Activated T-cell treated with anti-CD3 and anti-CD28 coated beads for 48 hours (primary cell): ENCODE measurements at regions not wholly inside any gene's neighbourhood (a gene's known extent, or its start where the extent isn't known, plus 50 kb on each side); places are given as distances from the start of the nearest gene placed in this dataset.

Experiments used
- DNase-seq: peaks from one replicate; pipeline ENCODE4 v3.0.0-alpha.2; 2020; ENCODE audit warnings: low read depth

DNA sequence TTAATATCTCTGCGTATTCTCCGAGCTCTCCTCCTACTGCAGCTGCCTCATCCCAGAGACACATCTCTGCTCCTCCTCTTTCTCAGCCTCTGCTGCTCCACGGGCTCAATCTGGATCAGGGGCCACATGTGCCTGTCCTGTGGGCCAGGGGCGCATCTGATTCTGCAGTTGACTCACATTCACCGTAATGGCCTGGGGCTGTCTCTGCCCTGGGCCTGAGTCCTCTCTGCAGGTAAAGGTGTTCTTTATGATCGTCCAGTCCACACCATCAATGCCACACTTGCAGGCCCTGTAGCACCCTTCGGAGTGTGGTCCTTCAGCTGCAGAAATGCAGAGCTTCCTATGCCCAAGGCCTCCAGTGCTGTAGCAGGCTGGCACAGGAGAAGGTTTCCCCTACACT lies 154.5 kb downstream of the OAT start:
- DNase-seq: no peak

DNA sequence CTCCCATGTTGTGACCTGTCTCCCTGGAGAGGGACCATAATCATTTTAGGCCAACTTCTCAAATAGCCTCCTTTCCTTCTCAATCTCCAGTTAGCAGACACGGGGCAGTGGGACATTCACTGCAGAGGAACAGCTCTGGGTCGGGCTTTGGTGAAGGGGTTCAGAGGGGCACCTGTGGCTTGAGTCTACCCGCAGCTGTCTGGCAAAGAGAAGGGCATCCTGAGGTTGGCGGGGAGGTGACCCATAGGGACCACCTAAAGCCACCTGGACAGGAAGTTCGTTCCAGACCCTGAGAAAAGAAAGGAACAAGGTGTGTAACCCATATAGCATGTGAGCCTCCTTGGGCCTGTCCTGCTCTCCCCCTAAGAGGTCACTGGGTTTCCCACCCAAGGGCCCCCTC lies 155.0 kb downstream of the OAT start:
- no peak for DNase-seq

DNA sequence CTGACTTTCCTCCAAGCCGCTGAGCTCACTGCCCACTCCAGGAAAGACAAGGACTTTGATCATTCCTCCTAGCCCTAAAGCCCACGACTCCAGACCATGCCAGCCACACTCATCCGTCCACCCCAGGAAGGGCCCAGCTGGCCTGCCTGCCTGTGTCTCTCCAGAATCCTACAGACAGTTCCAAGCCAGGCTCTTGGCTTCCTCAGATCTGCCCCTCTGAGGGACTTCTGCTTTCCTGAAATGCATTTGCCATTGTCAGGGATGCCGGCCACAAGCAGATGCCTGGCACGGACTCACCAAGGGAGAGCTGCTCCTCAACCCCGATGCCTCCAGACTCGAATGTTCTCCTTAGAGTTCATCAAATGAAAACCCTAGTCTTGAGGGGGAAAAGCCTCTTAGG lies 155.8 kb downstream of the OAT start:
- no peak for DNase-seq

DNA sequence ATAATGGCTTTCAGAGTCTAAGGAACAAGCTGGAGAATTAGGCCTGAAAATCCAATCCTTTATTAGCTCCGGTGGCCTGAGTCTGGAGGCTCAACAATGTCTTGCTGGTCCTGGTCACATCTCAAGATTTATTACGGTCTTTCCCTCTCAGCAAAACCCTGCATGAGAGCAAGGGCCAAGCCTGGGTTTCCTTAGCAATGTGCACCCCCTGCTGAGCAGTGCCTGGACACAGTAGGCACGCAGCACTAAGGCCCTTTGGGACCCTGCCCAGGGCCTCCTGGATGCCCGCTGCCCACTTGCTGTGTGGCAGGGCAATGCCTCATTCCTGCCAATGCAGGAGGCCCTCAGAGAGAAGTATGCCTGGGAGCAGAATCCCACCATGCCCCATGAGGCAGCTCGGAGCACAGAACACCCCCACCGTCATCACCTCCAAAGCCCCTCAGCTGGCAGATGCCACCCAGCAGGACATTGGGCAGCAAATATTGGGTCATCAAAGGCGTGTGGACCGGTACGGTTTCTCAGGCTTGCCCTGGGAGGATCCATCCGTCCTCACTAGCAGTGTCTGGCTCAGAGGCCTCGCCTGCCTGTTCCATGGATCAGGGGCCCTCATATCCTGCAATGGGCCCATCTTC lies 156.4 kb downstream of the OAT start:
- DNase-seq: no peak

DNA sequence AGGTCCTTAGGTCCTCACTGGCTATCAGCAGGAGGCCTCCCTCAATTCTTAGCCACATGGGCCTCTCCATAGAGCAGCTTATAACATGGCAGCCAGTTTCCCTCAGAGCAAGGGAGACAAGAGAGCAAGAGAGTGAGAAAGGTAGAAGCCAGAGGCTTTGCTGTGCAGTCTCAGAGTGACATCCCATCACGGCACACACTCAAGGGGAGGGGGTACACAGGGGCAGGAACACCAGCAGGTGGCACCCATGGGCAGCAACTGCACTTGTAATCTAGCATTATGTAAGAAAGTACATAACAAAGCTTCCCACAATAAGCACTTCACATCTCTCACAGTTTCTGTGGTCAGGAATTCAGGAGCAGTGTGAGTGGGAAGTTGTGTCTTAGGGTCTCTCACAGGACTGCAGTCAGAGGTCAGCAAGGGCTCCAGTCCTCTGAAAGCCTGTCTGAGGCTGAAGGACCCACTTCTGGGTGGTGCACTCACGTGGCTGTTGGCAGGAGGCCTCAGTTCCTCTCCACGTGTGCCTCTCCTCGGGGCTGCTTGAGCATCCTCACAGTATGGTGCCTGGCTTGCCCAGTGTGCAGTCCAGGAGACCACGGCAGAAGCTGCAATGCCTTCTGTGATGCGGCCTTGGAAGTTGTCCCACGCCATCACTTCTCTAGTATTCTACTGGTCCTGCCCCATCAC lies 159.4 kb downstream of the OAT start:
- no peak for DNase-seq

DNA sequence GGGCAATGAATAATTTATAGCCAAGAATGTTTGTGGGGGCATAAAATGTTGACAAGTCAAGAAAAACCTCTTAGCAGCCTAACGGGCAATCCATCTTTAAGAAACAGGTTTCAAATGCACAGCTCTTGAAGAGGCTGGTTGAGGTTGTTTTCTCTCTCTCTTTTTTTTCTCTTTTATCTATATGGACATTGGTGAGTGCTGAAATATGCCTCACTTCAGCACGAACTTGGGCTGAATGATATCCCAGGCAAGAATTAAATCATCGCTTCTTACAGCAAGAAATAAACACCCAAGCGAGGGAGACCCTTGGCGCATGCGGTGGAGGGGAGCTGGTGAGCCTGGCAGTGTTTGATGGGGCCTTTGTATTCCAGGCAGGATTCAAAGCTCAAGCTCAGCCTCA lies 160.9 kb downstream of the OAT start:
- no peak for DNase-seq

DNA sequence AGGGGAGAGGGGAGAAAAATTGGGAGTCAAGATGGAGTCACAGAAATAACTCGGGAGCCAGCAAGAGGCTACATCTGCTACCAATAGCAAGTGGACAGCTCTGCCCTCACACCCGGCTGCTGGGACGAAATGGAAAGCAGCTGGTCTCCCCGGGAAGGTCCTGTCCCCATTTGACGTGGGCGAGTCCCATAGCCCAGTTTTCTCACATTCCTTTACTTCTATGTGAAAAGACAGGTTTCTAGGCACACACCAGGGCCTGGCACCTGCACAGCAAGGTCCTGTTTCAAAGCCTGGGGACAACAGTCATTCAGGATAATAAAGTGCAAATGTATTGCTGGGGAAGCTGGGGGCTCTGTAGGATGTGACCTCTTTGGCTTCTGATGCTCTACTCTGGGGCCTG lies 162.6 kb downstream of the OAT start:
- no peak for DNase-seq

DNA sequence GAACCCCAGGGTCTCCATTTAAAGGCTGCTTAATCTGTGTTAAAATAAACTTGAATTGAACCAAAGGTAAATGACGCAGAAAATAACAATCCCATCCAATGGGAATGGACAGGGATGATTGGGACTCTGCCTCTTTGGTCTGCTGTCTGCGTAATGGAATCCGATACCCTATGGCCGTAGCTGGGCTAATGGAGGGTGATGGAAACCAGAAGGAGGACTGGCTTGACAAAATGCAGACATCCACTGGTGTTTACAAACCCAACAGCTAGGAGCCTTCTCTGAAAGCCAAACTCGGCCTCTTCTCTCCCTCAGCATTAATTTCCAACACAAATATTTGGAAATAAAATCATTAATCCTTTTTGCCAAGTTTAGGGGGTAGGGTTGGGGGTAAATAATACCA lies 162.2 kb upstream of the CHST15 start:
- no peak for DNase-seq

DNA sequence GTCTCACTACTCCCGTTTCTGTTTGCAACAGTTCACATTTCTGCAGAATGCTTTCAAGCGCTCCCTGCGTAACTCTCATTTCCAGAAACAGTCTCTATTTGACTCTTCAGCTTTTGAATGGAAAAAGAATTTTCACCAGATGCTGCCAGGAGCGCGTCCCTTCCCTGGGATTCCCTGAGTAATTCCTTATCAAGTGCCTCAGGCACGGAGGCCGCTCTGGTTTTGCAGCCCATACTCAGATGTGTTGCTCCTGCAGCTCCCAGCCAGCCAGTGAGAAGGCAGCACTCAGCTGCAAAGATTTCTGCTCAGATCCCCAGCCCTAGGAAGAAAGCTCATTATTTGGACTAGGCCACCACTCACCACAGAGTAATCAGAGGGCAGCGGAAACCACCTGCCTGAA lies 161.1 kb upstream of the CHST15 start:
- no peak for DNase-seq

DNA sequence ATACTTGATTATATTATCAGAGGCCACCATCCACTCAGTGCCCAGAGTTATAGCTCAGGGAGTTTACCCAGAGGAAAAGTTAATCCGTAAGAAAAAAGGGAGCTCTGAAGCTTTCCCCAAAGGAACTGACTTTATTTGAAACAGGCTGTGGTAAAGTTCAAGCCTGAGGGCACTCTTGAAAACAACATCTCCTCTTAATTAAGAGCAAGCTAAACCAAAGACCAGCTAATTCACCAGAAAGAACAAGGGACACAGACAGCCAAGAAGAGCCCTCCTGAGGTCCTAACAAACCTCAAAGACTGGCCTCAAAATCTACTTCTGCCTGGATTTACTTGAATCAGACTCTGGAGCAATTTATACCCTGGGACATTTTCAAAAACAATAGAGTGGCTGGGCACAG lies 159.6 kb upstream of the CHST15 start:
- no peak for DNase-seq

DNA sequence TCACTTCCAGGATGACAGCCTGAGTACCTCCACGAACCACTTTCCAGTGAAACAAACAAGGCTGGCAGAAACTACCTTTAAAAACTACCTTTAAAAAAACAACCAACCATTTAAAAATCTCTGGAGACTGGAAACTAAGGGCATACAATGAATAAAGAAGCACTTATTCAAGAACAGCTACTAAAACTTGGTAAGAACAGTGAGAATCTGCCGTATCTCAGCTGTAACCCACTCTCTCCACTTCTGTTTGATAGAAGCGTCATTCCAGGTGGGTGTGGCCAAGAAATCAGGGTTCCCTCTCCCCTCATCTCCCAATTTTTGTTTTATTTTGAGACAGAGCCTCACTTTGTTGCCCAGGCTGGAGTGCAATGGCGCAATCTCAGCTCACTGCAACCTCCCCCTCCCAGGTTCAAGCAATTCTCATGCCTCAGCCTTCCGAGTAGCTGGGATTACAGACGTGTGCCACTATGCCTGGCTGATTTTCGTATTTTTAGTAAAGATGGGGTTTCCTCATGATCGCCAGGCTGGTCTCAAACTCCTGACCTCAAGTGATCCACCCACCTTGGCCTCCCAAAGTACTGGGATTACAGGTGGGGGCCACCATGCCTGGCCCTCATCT lies 158.8 kb upstream of the CHST15 start:
- DNase-seq: no peak

DNA sequence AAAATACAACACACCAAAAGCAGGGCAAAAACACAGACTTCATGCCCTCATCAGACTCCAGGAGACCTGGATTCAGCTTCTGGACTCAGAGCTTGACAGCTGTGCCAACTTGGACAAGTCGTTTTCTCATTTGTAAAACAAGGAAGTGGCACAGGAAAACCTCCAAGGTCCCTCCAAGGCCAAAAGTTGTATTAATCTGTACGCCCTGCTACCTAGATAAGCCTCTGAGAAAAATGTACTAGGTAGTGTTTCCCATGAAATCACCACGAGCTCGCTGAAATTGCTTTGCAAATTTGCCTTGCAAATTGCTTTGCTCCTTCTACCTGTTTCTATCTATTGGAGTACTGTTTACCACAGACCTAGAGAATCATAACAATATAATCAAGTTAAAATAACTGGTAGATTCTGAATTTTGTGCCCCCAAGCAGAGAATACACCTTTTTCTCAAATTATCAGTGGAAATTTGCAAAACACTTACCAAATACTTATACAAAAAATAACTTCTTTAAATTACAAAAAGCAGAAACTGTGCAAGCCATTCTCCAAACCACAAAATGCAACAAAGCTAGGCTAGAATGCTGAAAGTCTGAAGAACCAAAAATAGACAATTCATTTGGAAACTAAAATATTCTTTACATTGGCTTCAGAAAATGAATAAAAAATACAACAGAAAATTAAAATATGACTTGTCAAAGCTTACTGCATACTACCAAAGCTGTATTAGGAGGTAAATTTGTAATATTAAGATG lies 158.1 kb upstream of the CHST15 start:
- DNase-seq: no peak

DNA sequence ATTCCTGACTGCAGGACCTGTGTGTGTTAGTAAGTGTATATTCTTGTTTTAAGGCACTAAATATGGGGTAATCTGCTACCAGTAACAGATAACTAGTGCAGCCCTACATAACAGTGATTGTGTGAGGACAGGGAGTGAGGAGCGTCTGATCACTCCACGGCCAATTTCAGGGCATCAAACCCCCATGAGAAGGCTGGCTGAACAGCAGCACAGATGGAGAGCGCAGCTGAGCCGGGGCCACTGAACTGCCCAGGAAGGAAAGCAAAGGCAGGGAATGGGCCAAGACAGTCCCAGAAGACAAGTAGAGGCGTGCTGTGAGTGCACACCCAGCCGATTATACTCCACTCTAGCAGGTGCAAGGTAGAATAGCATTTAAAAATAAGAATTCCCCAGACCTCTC lies 157.1 kb upstream of the CHST15 start:
- no peak for DNase-seq

DNA sequence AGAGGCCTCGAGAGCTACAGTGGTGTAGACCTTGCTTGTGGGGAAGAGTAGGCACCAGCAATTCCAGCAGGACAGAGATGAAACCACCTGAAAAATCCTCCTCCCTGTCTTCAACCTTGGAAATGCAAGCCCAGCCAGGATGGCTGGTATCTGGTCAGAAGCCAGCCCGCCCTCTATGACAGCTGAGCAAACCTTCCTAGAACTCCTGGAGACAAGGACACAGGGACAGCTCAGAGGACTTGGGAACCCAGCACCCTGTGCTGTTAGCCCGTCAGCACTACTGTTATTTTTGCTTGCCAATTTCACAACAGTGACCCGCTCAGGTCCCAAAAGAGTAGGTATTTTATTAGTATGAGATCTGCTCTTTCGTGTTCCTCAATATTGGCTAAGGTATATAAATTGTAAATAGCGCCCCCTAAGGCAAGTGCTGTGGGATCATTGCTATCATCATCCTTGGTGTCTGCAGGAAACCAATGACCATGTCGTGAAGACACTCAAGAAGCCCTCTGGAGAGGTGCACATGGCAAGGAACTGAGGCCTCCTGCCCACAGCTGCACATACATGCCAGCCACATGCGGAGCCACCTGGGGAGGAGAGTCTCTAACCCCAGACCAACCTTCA lies 156.5 kb upstream of the CHST15 start:
- DNase-seq: no peak

DNA sequence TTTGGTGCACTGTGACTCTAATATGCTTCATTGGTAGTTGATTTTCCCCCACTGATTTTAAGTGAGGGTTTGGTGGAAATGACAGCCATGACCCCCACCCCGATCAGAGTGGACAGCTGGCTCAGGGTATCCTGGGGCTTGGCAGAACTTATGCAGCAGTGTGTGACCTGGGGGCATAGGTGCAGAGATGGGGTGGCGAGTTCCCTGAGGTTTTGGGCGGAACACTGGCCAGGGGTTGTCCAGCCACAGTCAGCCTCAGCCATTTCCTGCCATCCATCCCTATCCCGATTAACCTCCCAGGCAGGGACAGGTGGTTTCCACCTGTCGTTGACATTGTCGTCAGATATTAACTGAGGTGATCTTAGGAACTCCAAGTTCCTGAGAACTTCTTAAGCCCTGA lies 155.8 kb upstream of the CHST15 start:
- DNase-seq: no peak

DNA sequence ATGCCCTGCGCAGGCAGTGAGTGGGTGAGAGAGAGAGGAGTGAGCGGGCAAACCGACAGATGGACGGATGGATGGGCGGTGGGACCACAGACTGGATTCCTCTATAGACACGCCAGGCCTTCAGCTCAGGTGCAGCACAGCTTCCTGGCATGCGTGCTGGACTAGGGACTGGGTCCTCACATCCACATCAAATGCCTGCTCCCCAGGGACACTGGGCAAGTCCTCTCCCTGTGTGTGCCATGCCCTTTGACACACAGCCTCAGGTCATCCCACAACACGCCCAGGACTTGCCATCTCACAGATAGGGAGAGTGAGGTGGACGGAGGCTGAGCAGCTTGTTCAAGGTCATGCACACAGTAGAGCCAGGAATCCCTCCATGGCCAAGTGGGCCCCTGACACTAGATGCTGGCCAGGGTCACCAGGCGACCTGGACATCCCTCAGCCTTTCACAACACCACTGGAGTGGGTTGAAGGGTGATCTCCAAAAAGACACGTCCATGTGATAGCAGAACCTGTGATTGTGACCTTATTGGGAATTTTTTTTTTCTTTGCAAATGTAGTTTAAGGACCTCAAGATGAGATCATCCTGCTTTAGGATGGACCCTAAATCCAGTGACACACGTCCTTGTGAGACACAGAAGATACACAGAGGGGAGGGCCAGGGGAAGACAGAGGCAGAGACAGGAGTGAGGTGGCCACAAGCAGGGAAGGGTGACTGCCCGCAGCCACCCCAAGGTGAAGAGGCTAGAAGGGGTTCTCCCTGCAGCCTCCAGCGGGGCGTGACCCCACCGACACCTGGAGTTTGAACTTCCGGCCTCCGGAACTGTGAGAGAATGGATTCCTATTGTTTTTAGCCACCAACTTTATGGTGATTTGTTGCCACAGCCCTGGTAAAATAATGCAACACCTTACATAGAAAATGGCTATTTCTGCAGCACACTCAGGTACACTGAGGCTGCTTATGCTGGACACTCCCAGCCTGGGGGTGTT lies 155.0 kb upstream of the CHST15 start:
- no peak for DNase-seq

DNA sequence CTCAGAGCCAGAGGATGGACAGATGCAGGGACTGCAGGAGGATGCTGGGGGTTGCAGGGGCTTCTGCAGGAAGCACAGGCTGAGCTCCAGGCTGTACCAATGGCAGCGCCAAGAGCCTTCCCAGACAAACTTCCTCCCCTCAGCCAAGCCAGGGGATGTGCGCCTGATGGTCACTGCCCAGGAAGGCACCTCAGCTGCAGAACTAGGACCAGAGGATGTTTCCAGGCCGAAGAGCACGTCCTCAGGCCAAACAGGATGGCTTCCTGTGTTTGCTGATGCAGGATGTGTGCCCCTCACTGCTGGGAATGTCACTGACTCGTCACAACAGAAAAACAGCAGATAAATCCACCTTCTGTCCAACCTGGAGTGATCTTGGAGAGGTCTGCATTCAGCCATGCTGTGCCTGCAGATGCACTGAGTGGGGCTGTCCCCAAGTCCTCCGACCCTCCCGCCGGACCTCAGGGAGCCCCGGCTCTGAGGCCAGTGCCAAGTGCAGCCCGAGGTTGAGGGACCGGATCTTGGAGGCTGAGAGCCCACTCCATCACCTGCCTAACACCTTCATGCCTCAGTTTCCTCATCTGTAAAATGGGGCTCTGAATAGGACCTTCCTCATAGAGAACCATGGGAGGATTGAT lies 152.5 kb upstream of the CHST15 start:
- no peak for DNase-seq

DNA sequence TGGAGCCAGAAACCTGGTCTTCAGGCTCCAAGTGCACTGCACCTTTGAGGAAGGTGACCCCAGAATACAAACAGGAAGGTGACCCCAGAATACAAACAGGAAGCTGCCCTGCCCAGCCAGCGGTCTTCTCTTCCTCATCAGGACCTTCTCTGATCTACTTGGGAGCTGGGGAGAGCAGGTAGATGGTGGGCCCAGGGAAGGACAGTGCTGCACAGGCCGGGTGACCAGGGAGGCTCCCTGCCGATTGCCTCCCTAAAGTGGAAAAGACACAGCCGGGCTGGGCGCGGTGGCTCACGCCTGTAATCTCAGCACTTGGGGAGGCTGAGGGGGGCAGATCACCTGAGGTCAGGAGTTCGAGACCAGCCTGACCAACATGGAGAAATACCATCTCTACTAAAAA lies 151.8 kb upstream of the CHST15 start:
- DNase-seq: no peak

DNA sequence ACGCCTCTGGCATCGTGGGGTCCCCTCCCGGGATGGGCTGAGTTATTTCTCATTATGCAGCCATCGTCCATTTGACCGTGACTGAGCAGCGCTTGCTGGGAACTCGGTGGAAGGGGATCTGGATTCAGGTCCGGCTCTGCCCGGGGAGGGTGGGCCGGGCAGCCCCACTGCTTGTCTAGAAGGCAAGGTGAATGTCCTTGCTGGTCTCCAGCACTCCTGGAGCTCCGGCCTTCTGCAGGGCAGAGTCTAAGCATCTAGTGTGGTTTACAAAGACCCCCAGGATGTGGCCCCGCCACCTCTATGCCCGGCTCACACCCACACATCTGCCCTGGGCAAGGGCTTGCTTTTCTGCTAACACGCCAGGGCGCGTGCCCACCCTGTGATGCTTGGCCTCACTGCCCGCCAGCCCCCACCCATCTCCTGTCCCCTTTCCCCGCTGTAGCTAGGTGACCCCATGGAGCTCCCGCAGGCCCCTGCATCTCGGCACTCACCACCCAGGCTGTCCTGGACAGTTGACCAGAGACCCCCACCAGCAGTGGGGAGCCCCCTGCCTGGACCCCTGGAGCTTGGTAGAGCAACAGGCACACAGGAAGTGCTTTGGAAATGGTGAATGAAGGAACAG lies 151.0 kb upstream of the CHST15 start:
- DNase-seq: no peak

DNA sequence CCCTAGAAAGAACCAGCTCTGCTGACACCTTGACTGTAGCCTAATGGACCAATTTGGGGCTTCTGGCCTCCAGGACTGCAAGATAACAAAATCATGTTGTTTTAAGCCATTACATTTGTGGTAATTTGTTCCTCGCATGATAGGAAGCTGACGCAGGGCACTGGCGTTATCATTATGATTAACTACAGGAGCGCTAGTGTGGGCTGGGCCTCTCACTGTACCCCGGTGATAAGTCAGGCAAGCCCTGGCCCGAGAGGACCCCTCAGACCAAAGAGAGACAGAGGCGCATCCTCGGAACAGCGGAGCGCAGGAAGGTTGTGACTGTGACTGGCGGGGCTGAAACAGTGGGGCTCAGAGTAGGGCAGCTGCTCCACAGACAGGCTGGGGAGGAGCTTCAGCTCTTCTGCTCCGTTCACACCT lies 150.3 kb upstream of the CHST15 start:
- DNase-seq: no peak
